H1 (cell line): ENCODE measurements at regions not wholly inside any gene's neighbourhood (a gene's known extent, or its start where the extent isn't known, plus 50 kb on each side); places are given as distances from the start of the nearest gene placed in this dataset.

Experiments
- CTCF ChIA-PET: fragments of 300-600 bp; sonication (Branson Sonifier 250); formaldehyde crosslinking; loops from one replicate; lab custom pipeline; 2021; ENCODE audit not compliant: partially characterized antibody; lab: Charles Lee
- POLR2A ChIA-PET: fragments of 300-600 bp; sonication (Branson Sonifier 250); formaldehyde crosslinking; loops from one replicate; lab custom pipeline; 2021; ENCODE audit warnings: inconsistent platforms; ENCODE audit not compliant: partially characterized antibody; lab: Charles Lee
- DNase-seq, 2 experiments: peaks; one replicate each; pipeline versions ENCODE4 v3.0.0 to v3.0.0-alpha.2; 2010 to 2022; ENCODE audit warnings: low spot score in 2 of 2, low read depth in 1 of 2, mixed read lengths in 1 of 2
- FAIRE-seq: peaks from 2 replicates; lab custom pipeline; 2011; peaks lifted over from hg19 to GRCh38; lab: Jason Lieb, UNC
- H2AFZ ChIP-seq: 2 replicates; pipeline ENCODE4 v1.8.1; 2012; ENCODE audit warnings: low read length, inconsistent platforms
- H2AK5ac ChIP-seq: 2 replicates; pipeline ENCODE4 v1.6.1; 2013; ENCODE audit warnings: low read depth, low read length
- H2BK120ac ChIP-seq: replicated peaks from 2 replicates; pipeline ENCODE3; 2013; ENCODE audit warnings: low read depth, low read length, inconsistent platforms
- H2BK12ac ChIP-seq: 2 replicates; pipeline ENCODE4 v1.6.1; 2013; ENCODE audit warnings: low read depth, low read length
- H2BK15ac ChIP-seq: 2 replicates; pipeline ENCODE4 v1.6.1; 2013; ENCODE audit warnings: low read length
- H2BK20ac ChIP-seq: 2 replicates; pipeline ENCODE4 v1.6.1; 2013; ENCODE audit warnings: low read length
- H2BK5ac ChIP-seq: 2 replicates; pipeline ENCODE4 v1.6.1; 2013; ENCODE audit warnings: low read depth, low read length
- H3K14ac ChIP-seq: 2 replicates; pipeline ENCODE4 v1.6.1; 2013; ENCODE audit warnings: inconsistent platforms; ENCODE audit not compliant: insufficient read length
- H3K18ac ChIP-seq: 2 replicates; pipeline ENCODE4 v1.6.1; 2013; ENCODE audit warnings: low read length; ENCODE audit errors: extremely low read depth
- H3K23ac ChIP-seq: 2 replicates; pipeline ENCODE4 v1.6.1; 2013; ENCODE audit warnings: inconsistent platforms; ENCODE audit not compliant: insufficient read length
- H3K23me2 ChIP-seq: 2 replicates; pipeline ENCODE4 v1.6.1; 2013; ENCODE audit warnings: low read depth, low read length
- H3K27ac ChIP-seq: 2 replicates; pipeline ENCODE4 v1.6.1; 2011; ENCODE audit warnings: low read depth, low read length, inconsistent platforms
- H3K27me3 ChIP-seq, 4 experiments: replicated peaks in 1 of 4; 1 replicate in 1 of 4; 2 replicates in 3 of 4; pipeline versions ENCODE4 v1.6.1 to v1.8.1; 2011 to 2013; ENCODE audit warnings: low read length in 3 of 4, mild to moderate bottlenecking in 3 of 4, inconsistent platforms in 2 of 4, mixed read lengths in 2 of 4, moderate library complexity in 1 of 4; ENCODE audit not compliant: control insufficient read depth in 3 of 4, insufficient read depth in 3 of 4; ENCODE audit errors: extremely low read depth in 1 of 4
- H3K36me3 ChIP-seq, 4 experiments: 2 replicates each; pipeline versions ENCODE4 v1.6.1 to v1.8.1; 2011 to 2013; ENCODE audit warnings: mild to moderate bottlenecking in 4 of 4, low read length in 3 of 4, moderate library complexity in 2 of 4, control low read depth in 1 of 4, inconsistent platforms in 1 of 4; ENCODE audit not compliant: insufficient read depth in 4 of 4, control insufficient read depth in 2 of 4
- H3K4ac ChIP-seq: replicated peaks from 2 replicates; pipeline ENCODE3; 2013; ENCODE audit warnings: low read length, low read depth, mixed read lengths, inconsistent platforms; ENCODE audit not compliant: insufficient read length
- H3K4me1 ChIP-seq, 4 experiments: replicated peaks in 1 of 4; 1 replicate in 1 of 4; 2 replicates in 3 of 4; pipeline versions ENCODE4 v1.6.1 to v1.8.1; 2011 to 2013; ENCODE audit warnings: low read length in 3 of 4, inconsistent platforms in 2 of 4, mixed read lengths in 1 of 4; ENCODE audit not compliant: insufficient read depth in 4 of 4, control insufficient read depth in 3 of 4
- H3K4me2 ChIP-seq, 2 experiments: 2 replicates each; pipeline versions ENCODE4 v1.6.1 to v1.8.1; 2011 to 2013; ENCODE audit warnings: low read depth in 2 of 2, low read length in 2 of 2, control low read depth in 1 of 2, inconsistent platforms in 1 of 2, mild to moderate bottlenecking in 1 of 2; ENCODE audit not compliant: insufficient read depth in 1 of 2
- H3K4me3 ChIP-seq, 4 experiments: fragments of 200-600, 300-600 bp in 1 of 4; sonication (generic), shearing (Covaris generic), sonication (Bioruptor Twin) in 1 of 4; 2 replicates each; pipeline versions ENCODE4 v1.5.1 to v1.8.1; 2011 to 2016; ENCODE audit warnings: low read length in 4 of 4, low read depth in 3 of 4, control low read depth in 2 of 4, inconsistent platforms in 2 of 4, mild to moderate bottlenecking in 2 of 4, mixed read lengths in 1 of 4, moderate library complexity in 1 of 4; ENCODE audit not compliant: insufficient read depth in 2 of 4; ENCODE audit errors: extremely low read depth in 1 of 4
- H3K56ac ChIP-seq: replicated peaks from 2 replicates; pipeline ENCODE3; 2013; ENCODE audit warnings: low read depth, mild to moderate bottlenecking, mixed read lengths, low read length, inconsistent platforms; ENCODE audit not compliant: insufficient read length
- H3K79me1 ChIP-seq: 2 replicates; pipeline ENCODE4 v1.6.1; 2013; ENCODE audit warnings: low read depth, low read length, control low read depth
- H3K79me2 ChIP-seq, 2 experiments: 2 replicates each; pipeline versions ENCODE4 v1.6.1 to v1.8.1; 2012 to 2013; ENCODE audit warnings: low read length in 2 of 2, mild to moderate bottlenecking in 2 of 2, inconsistent platforms in 1 of 2; ENCODE audit not compliant: insufficient read depth in 2 of 2, control insufficient read depth in 1 of 2
- H3K9ac ChIP-seq, 4 experiments: replicated peaks in 1 of 4; 1 replicate in 1 of 4; 2 replicates in 3 of 4; pipeline versions ENCODE4 v1.6.1 to v1.8.1; 2011 to 2013; ENCODE audit warnings: low read depth in 3 of 4, low read length in 3 of 4, control low read depth in 2 of 4, mild to moderate bottlenecking in 2 of 4, moderate library complexity in 2 of 4, inconsistent platforms in 1 of 4; ENCODE audit errors: extremely low read depth in 1 of 4
- H3K9me3 ChIP-seq, 2 experiments: 2 replicates each; pipeline versions ENCODE4 v1.6.1 to v1.8.1; 2012 to 2013; ENCODE audit warnings: mild to moderate bottlenecking in 2 of 2, moderate library complexity in 2 of 2, control low read depth in 1 of 2, inconsistent platforms in 1 of 2, low read depth in 1 of 2, low read length in 1 of 2, mixed read lengths in 1 of 2; ENCODE audit not compliant: insufficient read depth in 2 of 2
- H4K20me1 ChIP-seq, 2 experiments: replicated peaks in 1 of 2; 2 replicates each; pipeline versions ENCODE3 to v1.8.1; 2011 to 2013; ENCODE audit warnings: inconsistent platforms in 2 of 2, low read length in 2 of 2, mild to moderate bottlenecking in 1 of 2; ENCODE audit not compliant: insufficient read depth in 2 of 2, control insufficient read depth in 1 of 2
- H4K5ac ChIP-seq: 2 replicates; pipeline ENCODE4 v1.6.1; 2013; ENCODE audit warnings: low read length, low read depth, mixed read lengths, inconsistent platforms; ENCODE audit not compliant: insufficient read length
- H4K8ac ChIP-seq: 2 replicates; pipeline ENCODE4 v1.8.0; 2013; ENCODE audit warnings: mild to moderate bottlenecking, moderate library complexity, low read length, inconsistent platforms; ENCODE audit not compliant: insufficient read depth; ENCODE audit errors: extremely low read depth
- H4K91ac ChIP-seq: replicated peaks from 2 replicates; pipeline ENCODE3; 2013; ENCODE audit warnings: low read length, mixed read lengths, inconsistent platforms; ENCODE audit not compliant: insufficient read length
- ATF3 ChIP-seq: IDR thresholded peaks from 2 replicates; pipeline ENCODE4 v1.6.1; 2011; ENCODE audit warnings: low read depth, mild to moderate bottlenecking, low read length; ENCODE audit not compliant: insufficient read depth
- FOSL1 ChIP-seq: IDR thresholded peaks from 2 replicates; pipeline ENCODE4 v1.6.1; 2011; ENCODE audit warnings: mild to moderate bottlenecking, low read depth, low read length, moderate library complexity; ENCODE audit not compliant: insufficient read depth
- GABPA ChIP-seq: IDR thresholded peaks from 2 replicates; pipeline ENCODE4 v1.6.1; 2011; ENCODE audit warnings: mild to moderate bottlenecking, low read length, moderate library complexity, borderline replicate concordance; ENCODE audit not compliant: insufficient read depth
- JUN ChIP-seq: IDR thresholded peaks from 2 replicates; pipeline ENCODE4 v1.6.1; 2011; ENCODE audit warnings: low read depth, mild to moderate bottlenecking, improper control_type of control experiment, low read length
- JUND ChIP-seq: IDR thresholded peaks from 2 replicates; pipeline ENCODE4 v1.6.1; 2011; ENCODE audit warnings: mild to moderate bottlenecking, improper control_type of control experiment, low read length
- MAX ChIP-seq: IDR thresholded peaks from 2 replicates; pipeline ENCODE4 v1.6.1; 2012; ENCODE audit warnings: inconsistent platforms
- PHF8 ChIP-seq: fragments of 200-600 bp; sonication (generic); conservative IDR thresholded peaks from 2 replicates; pipeline ENCODE4 v1.7.1; 2012; ENCODE audit warnings: low read depth, mild to moderate bottlenecking, inconsistent platforms, low read length, moderate library complexity
- POU5F1 ChIP-seq: IDR thresholded peaks from 2 replicates; pipeline ENCODE4 v1.6.1; 2011; ENCODE audit warnings: low read depth, mild to moderate bottlenecking, low read length, moderate library complexity
- RFX5 ChIP-seq: IDR thresholded peaks from 2 replicates; pipeline ENCODE4 v1.6.1; 2011; ENCODE audit warnings: low read depth, low read length, improper control_type of control experiment, borderline replicate concordance
- RNF2 ChIP-seq: fragments of 200-900, 300-1000 bp; sonication (generic); IDR thresholded peaks from 2 replicates; pipeline ENCODE4 v1.7.1; 2016; ENCODE audit warnings: borderline replicate concordance, low read depth, mild to moderate bottlenecking, antibody characterized with exemption, low read length; ENCODE audit not compliant: poor library complexity, severe bottlenecking; ENCODE audit errors: missing control alignments
- SAP30 ChIP-seq: fragments of 300-600 bp; sonication (generic); IDR thresholded peaks from 2 replicates; pipeline ENCODE4 v1.7.1; 2012; ENCODE audit warnings: low read length, moderate library complexity, mild to moderate bottlenecking, inconsistent platforms; ENCODE audit not compliant: insufficient read depth, insufficient replicate concordance
- SIRT6 ChIP-seq: IDR thresholded peaks from one replicate; pipeline ENCODE4 v1.7.1; 2012; ENCODE audit warnings: low read length, inconsistent platforms
- WGBS, 2 experiments: shearing (Covaris generic) in 1 of 2; methylation state at CpG; one replicate each; pipeline versions ENCODE4 v1.1.6 to v1.1.7; 2013 to 2015; ENCODE audit warnings: low lambda C conversion rate in 2 of 2, mixed read lengths in 2 of 2, inconsistent platforms in 1 of 2, low coverage in 1 of 2, missing lambda C conversion rate in 1 of 2; ENCODE audit not compliant: insufficient replicate concordance in 2 of 2, insufficient coverage in 1 of 2, insufficient read length in 1 of 2; ENCODE audit errors: extremely low coverage in 1 of 2, missing lambda C conversion rate in 1 of 2; 5-methylcytosine and 5-hydroxymethylcytosine counted together

GRCh38 chr2:12317814-12318426 is 398.8 kb upstream of the TRIB2 start:
- H3K9ac ChIP-seq, result no peak overlapping the region
- H4K91ac ChIP-seq, result no peak overlapping the region
- H3K4me3 ChIP-seq, result no peak overlapping the region
- peaks cover 1 to 10% (median 4%) of the 10 kb centered on the region in 4 experiments; a peak in 4 of 7 replicates for H3K4me1 ChIP-seq
- H3K56ac ChIP-seq, result no peak overlapping the region
- H3K4me2 ChIP-seq, result no peak overlapping the region
- H3K18ac ChIP-seq, result no peak overlapping the region
- H3K79me1 ChIP-seq, result no peaks in the 10 kb centered on the region
- WGBS, 2 experiments, result 94% methylated on average over 6 of the region's 6 CpGs; no CpG with 5 or more reads in 1 of the 2 experiments
- no peak overlapping the region for H3K4ac ChIP-seq
- H2BK15ac ChIP-seq, result no peak overlapping the region; the same call in 1 of the 2 replicates
- no peak overlapping the region; the same call in 1 of the 2 replicates for H2AK5ac ChIP-seq
- no peak overlapping the region for H2AFZ ChIP-seq
- ChIA-PET CTCF (interaction anchor here (0.8 to 1.5 kb wide), 4 partner anchors 9 to 399 kb away, joined by 3 to 7 read pairs (median 4); partner anchors contain the start of gene TRIB2), POLR2A (no interaction called here)
- no peaks in the 10 kb centered on the region for H3K27me3 ChIP-seq
- H3K79me2 ChIP-seq, result no peaks in the 10 kb centered on the region
- no peak overlapping the region for H3K23ac ChIP-seq
- no peak overlapping the region for H3K14ac ChIP-seq
- no peak overlapping the region for H3K27ac ChIP-seq
- H2BK20ac ChIP-seq, result peak overlapping the region; percentile 63; the same call in 1 of the 2 replicates
- H4K20me1 ChIP-seq, result no peaks in the 10 kb centered on the region
- H3K23me2 ChIP-seq, result no peaks in the 10 kb centered on the region
- no peaks in the 10 kb centered on the region for H3K36me3 ChIP-seq
- DNase-seq (no peak), FAIRE-seq (no peak)
- no peak overlapping the region for H2BK120ac ChIP-seq
- no peak overlapping the region for H2BK5ac ChIP-seq
- no peak overlapping the region for H4K5ac ChIP-seq
- H2BK12ac ChIP-seq, result peak overlapping the region; percentile 56; the same call in 1 of the 2 replicates
- H4K8ac ChIP-seq, result no peak overlapping the region
- H3K9me3 ChIP-seq, result no peaks in the 10 kb centered on the region
- TF ChIP-seq ATF3 (no peak), RFX5 (no peak), POU5F1 (no peak), SAP30 (no peak), PHF8 (no peak), JUN (no peak), FOSL1 (no peak), SIRT6 (no peak), JUND (no peak), RNF2 (no peak), GABPA (no peak), MAX (no peak)
